Upper lobe of right lung (tissue), 1 donor: ENCODE measurements at regions not wholly inside any gene's neighbourhood (a gene's known extent, or its start where the extent isn't known, plus 50 kb on each side); places are given as distances from the start of the nearest gene placed in this dataset.

Experiments used
- ATAC-seq: fragments of 200-7000 bp; cut with Tn5 transposase; one replicate; pipeline ENCODE4 v1.9.1; 2020; ENCODE audit warnings: mild to moderate bottlenecking, moderate library complexity
- DNase-seq: peaks from one replicate; pipeline ENCODE4 v3.0.0-alpha.2; 2020
- H3K27ac ChIP-seq: fragments of 200-600 bp; one replicate; pipeline ENCODE4 v1.8.0; 2022
- H3K27me3 ChIP-seq: fragments of 200-600 bp; one replicate; pipeline ENCODE4 v1.8.0; 2022; ENCODE audit warnings: mild to moderate bottlenecking
- H3K36me3 ChIP-seq: fragments of 200-600 bp; one replicate; pipeline ENCODE4 v1.8.0; 2022
- H3K4me1 ChIP-seq: fragments of 200-600 bp; one replicate; pipeline ENCODE4 v1.8.0; 2022
- H3K4me3 ChIP-seq: fragments of 200-600 bp; one replicate; pipeline ENCODE4 v1.8.0; 2022; ENCODE audit warnings: mild to moderate bottlenecking
- H3K9me3 ChIP-seq: fragments of 200-600 bp; one replicate; pipeline ENCODE4 v1.8.0; 2022
- CTCF ChIP-seq: fragments of 200-600 bp; IDR thresholded peaks from one replicate; pipeline ENCODE4 v1.8.0; 2022; ENCODE audit warnings: antibody characterized with exemption
- intact Hi-C: fragments of 100-400 bp; cut with DNase I; formaldehyde crosslinking; loops from one replicate; pipeline ENCODE4 v1.11.0; 2022
- donor health status: DM: no; HTN: yes; CAD: no; lungs with severe emphysema.

- no peak overlapping the region for H3K27ac ChIP-seq
- intact Hi-C loops = no loop called here
- DNase-seq = no peak
- H3K4me1 ChIP-seq = no peaks in the 10 kb centered on the region
- no peak overlapping the region for H3K4me3 ChIP-seq
- H3K36me3 ChIP-seq = no peaks in the 10 kb centered on the region
- no peak for ATAC-seq
- H3K27me3 ChIP-seq = no peaks in the 10 kb centered on the region
- no peak for TF ChIP-seq CTCF
- H3K9me3 ChIP-seq = no peaks in the 10 kb centered on the region
Observed at GRCh38 chr4:18480342-18480741, 458.8 kb upstream of the LCORL start.

DNA sequence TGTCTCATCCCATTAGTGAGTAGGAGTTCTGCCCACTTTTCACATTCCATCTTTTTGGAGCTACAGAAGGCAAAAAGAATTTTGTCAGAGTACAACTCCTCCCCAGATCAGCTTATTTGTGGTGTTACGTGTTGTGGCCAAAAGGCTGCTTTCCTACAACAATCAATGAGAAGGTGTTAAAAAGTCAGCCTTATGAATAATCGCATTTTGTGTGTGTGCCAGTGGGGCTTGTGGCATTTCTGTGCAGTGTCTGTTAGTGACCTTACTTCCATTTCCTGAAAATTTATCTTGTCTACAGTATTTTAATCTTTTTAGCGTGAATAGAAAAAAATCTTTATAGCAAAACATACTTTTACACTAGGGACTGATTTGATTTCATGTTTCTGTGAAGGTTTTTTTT lies 458.3 kb upstream of the LCORL start:
- DNase-seq (no peak), ATAC-seq (no peak)
- H3K27ac ChIP-seq = no peak overlapping the region
- H3K4me3 ChIP-seq = no peak overlapping the region
- no peaks in the 10 kb centered on the region for H3K36me3 ChIP-seq
- intact Hi-C loops = no loop called here
- no peaks in the 10 kb centered on the region for H3K4me1 ChIP-seq
- H3K9me3 ChIP-seq = no peaks in the 10 kb centered on the region
- no peaks in the 10 kb centered on the region for H3K27me3 ChIP-seq
- TF ChIP-seq CTCF = no peak

DNA sequence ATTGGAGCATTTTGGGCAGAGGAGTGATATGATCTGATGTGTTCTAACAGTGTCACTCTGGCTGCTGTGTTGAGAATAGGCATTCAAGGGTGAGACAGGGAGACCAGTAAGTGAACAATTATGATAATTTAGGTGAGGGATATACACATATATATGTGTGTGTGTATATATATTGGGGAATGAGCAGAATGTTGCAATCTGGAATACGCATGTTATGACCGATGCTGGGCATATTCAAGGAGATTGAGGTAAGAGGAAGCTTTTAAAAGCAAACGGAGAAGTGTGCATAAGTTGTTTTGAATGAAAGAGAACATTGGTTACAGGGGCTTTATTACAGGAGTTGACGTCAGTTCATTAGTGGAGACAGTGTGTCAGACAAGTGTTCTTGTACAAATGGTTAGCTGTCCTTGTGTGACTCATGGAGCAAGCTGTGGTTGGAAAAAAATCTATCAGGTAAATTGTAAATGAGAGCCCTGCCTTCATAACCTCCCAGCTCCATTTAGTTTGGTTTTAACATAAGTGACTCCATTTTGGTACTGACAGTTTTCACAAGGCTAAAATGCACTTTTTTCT lies 442.5 kb upstream of the LCORL start:
- Histone ChIP-seq H3K9me3 (no peaks in the 10 kb centered on the region), H3K27me3 (no peaks in the 10 kb centered on the region), H3K4me3 (no peak overlapping the region), H3K36me3 (no peaks in the 10 kb centered on the region), H3K4me1 (no peaks in the 10 kb centered on the region), H3K27ac (no peak overlapping the region)
- TF ChIP-seq CTCF = no peak
- intact Hi-C loops = no loop called here
- no peak for DNase-seq
- ATAC-seq = no peak

- no peak for ATAC-seq
- no peak for TF ChIP-seq CTCF
- no peaks in the 10 kb centered on the region for H3K9me3 ChIP-seq
- intact Hi-C loops = no loop called here
- H3K4me3 ChIP-seq = no peak overlapping the region
- no peaks in the 10 kb centered on the region for H3K4me1 ChIP-seq
- H3K27me3 ChIP-seq = no peaks in the 10 kb centered on the region
- no peaks in the 10 kb centered on the region for H3K36me3 ChIP-seq
- no peak for DNase-seq
- H3K27ac ChIP-seq = no peak overlapping the region
Observed at GRCh38 chr4:18458465-18458864, 436.9 kb upstream of the LCORL start.

- Histone ChIP-seq H3K9me3 (no peaks in the 10 kb centered on the region), H3K27ac (no peak overlapping the region), H3K4me3 (no peak overlapping the region), H3K36me3 (no peaks in the 10 kb centered on the region), H3K4me1 (no peaks in the 10 kb centered on the region), H3K27me3 (no peaks in the 10 kb centered on the region)
- no peak for TF ChIP-seq CTCF
- intact Hi-C loops = no loop called here
- DNase-seq (no peak), ATAC-seq (no peak)
Observed at GRCh38 chr4:18454349-18454748, 432.8 kb upstream of the LCORL start.

DNA sequence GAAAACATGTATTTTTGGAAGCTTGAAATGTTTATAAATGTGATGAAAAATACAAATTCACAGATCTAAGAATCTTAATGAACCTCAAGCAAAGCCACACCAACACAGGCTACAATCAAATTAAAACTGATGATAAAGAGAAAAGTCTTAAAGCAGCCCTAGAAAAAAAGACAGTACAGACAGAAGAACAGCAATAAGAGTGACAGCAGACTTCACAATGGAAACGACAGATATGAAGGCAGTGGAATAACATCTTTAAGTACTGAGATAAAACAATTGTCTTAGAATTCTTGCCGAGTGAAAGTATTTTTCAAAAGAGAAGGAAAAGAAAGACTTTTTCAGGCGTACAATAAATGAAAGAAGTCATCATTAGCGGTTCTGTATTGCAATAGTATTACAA lies 423.6 kb upstream of the LCORL start:
- DNase-seq = no peak
- H3K27me3 ChIP-seq = no peaks in the 10 kb centered on the region
- H3K27ac ChIP-seq = no peak overlapping the region
- intact Hi-C loops = no loop called here
- no peaks in the 10 kb centered on the region for H3K36me3 ChIP-seq
- no peaks in the 10 kb centered on the region for H3K4me1 ChIP-seq
- no peak for TF ChIP-seq CTCF
- ATAC-seq = no peak
- no peak overlapping the region for H3K4me3 ChIP-seq
- H3K9me3 ChIP-seq = no peaks in the 10 kb centered on the region
